ENCODE measurements at regions not wholly inside any gene's neighbourhood (a gene's known extent, or its start where the extent isn't known, plus 50 kb on each side); places are given as distances from the start of the nearest gene placed in this dataset.

DNA sequence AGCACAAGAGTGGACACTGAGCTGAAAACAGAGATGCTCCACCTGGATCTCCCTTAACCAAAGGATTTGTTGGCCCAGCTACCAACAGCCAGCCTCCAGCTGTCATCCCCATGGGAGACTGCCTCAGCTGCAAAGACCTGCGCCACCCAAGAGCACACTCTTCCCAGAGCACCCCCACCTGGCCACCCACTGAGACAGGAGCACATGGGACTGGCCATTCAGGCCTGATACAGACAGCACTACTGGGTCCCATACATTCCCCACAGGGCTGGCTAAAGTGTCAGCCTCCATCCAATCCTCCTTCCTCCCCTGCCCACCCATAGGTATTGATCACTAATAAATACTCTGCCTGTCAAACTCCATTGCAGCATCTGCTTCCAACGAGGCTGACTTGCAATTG lies 241.5 kb downstream of the BCL11B start:
- ATAC-seq (ENCODE audit: insufficient read depth, low FRiP score): no peak

GRCh38 chr14:99032759-99033158 lies 239.2 kb downstream of the BCL11B start:
- no peak for TF ChIP-seq CTCF (IDR thresholded peaks at IDR 0.05; ENCODE audit: control extremely low read depth, extremely low read depth)
- H3K9me3 ChIP-seq (ENCODE audit: control insufficient read depth in 4 of 4, insufficient read depth in 3 of 4, low read length in 3 of 4): peaks cover 0 to 5% (median 0%) of the 10 kb centered on the region in 4 donors
- no peaks in the 10 kb centered on the region for H3K36me3 ChIP-seq (ENCODE audit: control insufficient read depth in 4 of 4, insufficient read depth in 4 of 4, low read length in 4 of 4)
- H3K4me3 ChIP-seq: no peak overlapping the region
- DNase-seq: no peak
- peaks cover 0 to 14% (median 9%) of the 10 kb centered on the region in 5 donors for H3K4me1 ChIP-seq (ENCODE audit: control insufficient read depth in 5 of 5, insufficient read depth in 5 of 5, low read length in 5 of 5)
- ATAC-seq (ENCODE audit: insufficient read depth, low FRiP score): no peak
- H3K27me3 ChIP-seq (ENCODE audit: control insufficient read depth in 3 of 3, insufficient read depth in 3 of 3, low read length in 2 of 3): peaks cover 0 to 3% (median 0%) of the 10 kb centered on the region in 3 donors
- H3K9ac ChIP-seq (ENCODE audit: insufficient read depth in 1 of 2, low read length in 2 of 2): no peak overlapping the region
- H3K27ac ChIP-seq (ENCODE audit: low read depth in 1 of 2, low read length in 1 of 2): no peak overlapping the region
- WGBS, 2 donors: 83 to 91% methylated on average over 8 of the region's 8 CpGs

More for the DNA sequence above, 241.5 kb downstream of the BCL11B start:
- WGBS, 2 donors: 71 to 72% methylated on average over 2 of the region's 2 CpGs
- Histone ChIP-seq H3K4me3 (no peak overlapping the region), H3K36me3 (ENCODE audit: control insufficient read depth in 4 of 4, insufficient read depth in 4 of 4, low read length in 4 of 4) (no peaks in the 10 kb centered on the region), H3K9me3 (ENCODE audit: control insufficient read depth in 4 of 4, insufficient read depth in 3 of 4, low read length in 3 of 4) (peaks cover 0 to 5% (median 0%) of the 10 kb centered on the region in 4 donors), H3K4me1 (ENCODE audit: control insufficient read depth in 5 of 5, insufficient read depth in 5 of 5, low read length in 5 of 5) (peaks cover 0 to 5% (median 1%) of the 10 kb centered on the region in 5 donors), H3K27ac (ENCODE audit: low read depth in 1 of 2, low read length in 1 of 2) (no peak overlapping the region), H3K9ac (ENCODE audit: insufficient read depth in 1 of 2, low read length in 2 of 2) (no peak overlapping the region), H3K27me3 (ENCODE audit: control insufficient read depth in 3 of 3, insufficient read depth in 3 of 3, low read length in 2 of 3) (peaks cover 0 to 3% (median 0%) of the 10 kb centered on the region in 3 donors)
- TF ChIP-seq CTCF (IDR thresholded peaks at IDR 0.05; ENCODE audit: control extremely low read depth, extremely low read depth): no peak
- no peak for DNase-seq

- peaks cover 0 to 5% (median 0%) of the 10 kb centered on the region in 4 donors for H3K9me3 ChIP-seq (ENCODE audit: control insufficient read depth in 4 of 4, insufficient read depth in 3 of 4, low read length in 3 of 4)
- no peak for ATAC-seq (ENCODE audit: insufficient read depth, low FRiP score)
- DNase-seq: no peak
- no peak overlapping the region for H3K4me3 ChIP-seq
- H3K9ac ChIP-seq (ENCODE audit: insufficient read depth in 1 of 2, low read length in 2 of 2): no peak overlapping the region
- no peak for TF ChIP-seq CTCF (IDR thresholded peaks at IDR 0.05; ENCODE audit: control extremely low read depth, extremely low read depth)
- H3K36me3 ChIP-seq (ENCODE audit: control insufficient read depth in 4 of 4, insufficient read depth in 4 of 4, low read length in 4 of 4): no peaks in the 10 kb centered on the region
- 81 to 84% methylated on average over 9 of the region's 9 CpGs for WGBS, 2 donors
- H3K27me3 ChIP-seq (ENCODE audit: control insufficient read depth in 3 of 3, insufficient read depth in 3 of 3, low read length in 2 of 3): peaks cover 0 to 3% (median 0%) of the 10 kb centered on the region in 3 donors
- no peak overlapping the region for H3K27ac ChIP-seq (ENCODE audit: low read depth in 1 of 2, low read length in 1 of 2)
- peaks cover 0 to 14% (median 9%) of the 10 kb centered on the region in 5 donors for H3K4me1 ChIP-seq (ENCODE audit: control insufficient read depth in 5 of 5, insufficient read depth in 5 of 5, low read length in 5 of 5)
Measured at GRCh38 chr14:99033951-99034350, 238.0 kb downstream of the BCL11B start.

- no peak for ATAC-seq (ENCODE audit: insufficient read depth, low FRiP score)
- H3K4me3 ChIP-seq: no peak overlapping the region
- no peak for TF ChIP-seq CTCF (IDR thresholded peaks at IDR 0.05; ENCODE audit: control extremely low read depth, extremely low read depth)
- no peak overlapping the region for H3K27ac ChIP-seq (ENCODE audit: low read depth in 1 of 2, low read length in 1 of 2)
- H3K4me1 ChIP-seq (ENCODE audit: control insufficient read depth in 5 of 5, insufficient read depth in 5 of 5, low read length in 5 of 5): peaks cover 0 to 14% (median 9%) of the 10 kb centered on the region in 5 donors
- no peak for DNase-seq
- H3K27me3 ChIP-seq (ENCODE audit: control insufficient read depth in 3 of 3, insufficient read depth in 3 of 3, low read length in 2 of 3): peaks cover 0 to 3% (median 0%) of the 10 kb centered on the region in 3 donors
- no peaks in the 10 kb centered on the region for H3K36me3 ChIP-seq (ENCODE audit: control insufficient read depth in 4 of 4, insufficient read depth in 4 of 4, low read length in 4 of 4)
- 80 to 81% methylated on average over 16 of the region's 16 CpGs for WGBS, 2 donors
- H3K9me3 ChIP-seq (ENCODE audit: control insufficient read depth in 4 of 4, insufficient read depth in 3 of 4, low read length in 3 of 4): peaks cover 0 to 5% (median 0%) of the 10 kb centered on the region in 4 donors
- H3K9ac ChIP-seq (ENCODE audit: insufficient read depth in 1 of 2, low read length in 2 of 2): no peak overlapping the region
Measured at GRCh38 chr14:99034711-99035171, 237.3 kb downstream of the BCL11B start.

Measured in lung (tissue), 11 donors.